Islet precursor cell (in vitro differentiated cells): ENCODE measurements at regions not wholly inside any gene's neighbourhood (a gene's known extent, or its start where the extent isn't known, plus 50 kb on each side); places are given as distances from the start of the nearest gene placed in this dataset.
"Not testable (repeated sequence)": the region's sequence is repeated elsewhere in the genome, so short reads cannot be mapped to it uniquely, and the experiment has no call there.

Experiments used
- DNase-seq: peaks from one replicate; pipeline ENCODE4 v3.0.0-alpha.2; 2018

- DNase-seq: no peak
Measured at GRCh38 chr5:87732875-87733768, 320.4 kb upstream of the CCNH start.

- DNase-seq: no peak
Measured at GRCh38 chr5:87729781-87730180, 317.1 kb upstream of the CCNH start.

- no peak for DNase-seq
Measured at GRCh38 chr5:87722286-87722685, 309.6 kb upstream of the CCNH start.

GRCh38 chr5:87718224-87718925 lies 305.6 kb upstream of the CCNH start:
- DNase-seq: not testable (repeated sequence)

GRCh38 chr5:87717761-87718160 lies 305.0 kb upstream of the CCNH start:
- no peak for DNase-seq

GRCh38 chr5:87705876-87706275 lies 293.1 kb upstream of the CCNH start:
- DNase-seq: no peak

- no peak for DNase-seq
Measured at GRCh38 chr5:87686975-87687374, 274.2 kb upstream of the CCNH start.

GRCh38 chr5:87686018-87686417 lies 273.3 kb upstream of the CCNH start:
- no peak for DNase-seq

- DNase-seq: no peak
Measured at GRCh38 chr5:87674235-87674634, 261.5 kb upstream of the CCNH start.

- DNase-seq: no peak
Measured at GRCh38 chr5:87671146-87671545, 258.4 kb upstream of the CCNH start.

GRCh38 chr5:87665166-87665565 lies 252.4 kb upstream of the CCNH start:
- no peak for DNase-seq

- DNase-seq: no peak
Measured at GRCh38 chr5:87661784-87662566, 249.2 kb upstream of the CCNH start.

GRCh38 chr5:87653242-87653641 lies 240.5 kb upstream of the CCNH start:
- no peak for DNase-seq

GRCh38 chr5:87650284-87650683 lies 237.6 kb upstream of the CCNH start:
- DNase-seq: no peak

GRCh38 chr5:87649455-87649854 lies 236.7 kb upstream of the CCNH start:
- DNase-seq: no peak

GRCh38 chr5:87645224-87645623 lies 232.5 kb upstream of the CCNH start:
- no peak for DNase-seq

GRCh38 chr5:87640902-87641301 lies 228.2 kb upstream of the CCNH start:
- no peak for DNase-seq

GRCh38 chr5:87627363-87627762 lies 214.6 kb upstream of the CCNH start:
- DNase-seq: no peak

- no peak for DNase-seq
Measured at GRCh38 chr5:87608385-87608784, 195.7 kb upstream of the CCNH start.

- no peak for DNase-seq
Measured at GRCh38 chr5:87605663-87606062, 192.9 kb upstream of the CCNH start.

- DNase-seq: no peak
Measured at GRCh38 chr5:87599778-87600177, 187.0 kb upstream of the CCNH start.

GRCh38 chr5:87598460-87598859 lies 185.7 kb upstream of the CCNH start:
- no peak for DNase-seq

- no peak for DNase-seq
Measured at GRCh38 chr5:87594566-87594965, 181.8 kb upstream of the CCNH start.

GRCh38 chr5:87589587-87589986 lies 176.9 kb upstream of the CCNH start:
- DNase-seq: no peak
